ENCODE measurements at regions not wholly inside any gene's neighbourhood (a gene's known extent, or its start where the extent isn't known, plus 50 kb on each side); places are given as distances from the start of the nearest gene placed in this dataset.
"Not testable (repeated sequence)": the region's sequence is repeated elsewhere in the genome, so short reads cannot be mapped to it uniquely, and the experiment has no call there.

DNA sequence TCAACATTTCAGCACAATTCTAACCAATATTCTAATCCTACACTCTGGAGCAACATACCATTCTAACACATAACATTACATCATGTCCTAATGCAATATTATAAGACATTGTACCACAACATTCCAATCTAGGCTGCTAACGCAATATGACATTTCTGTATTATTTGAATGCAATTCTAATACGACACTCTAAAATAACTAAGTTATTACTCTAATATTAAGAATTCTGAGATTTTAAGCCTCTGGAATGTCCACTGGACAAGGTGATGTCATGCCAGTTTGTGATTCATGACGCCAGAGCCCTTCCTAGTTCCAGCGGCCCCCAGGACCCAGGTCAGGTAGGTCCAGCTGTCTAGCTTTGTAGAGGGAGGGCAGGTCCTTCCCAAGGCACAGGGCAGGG is 69.7 kb upstream of the SIRPA start:
- no peak for DNase-seq

DNA sequence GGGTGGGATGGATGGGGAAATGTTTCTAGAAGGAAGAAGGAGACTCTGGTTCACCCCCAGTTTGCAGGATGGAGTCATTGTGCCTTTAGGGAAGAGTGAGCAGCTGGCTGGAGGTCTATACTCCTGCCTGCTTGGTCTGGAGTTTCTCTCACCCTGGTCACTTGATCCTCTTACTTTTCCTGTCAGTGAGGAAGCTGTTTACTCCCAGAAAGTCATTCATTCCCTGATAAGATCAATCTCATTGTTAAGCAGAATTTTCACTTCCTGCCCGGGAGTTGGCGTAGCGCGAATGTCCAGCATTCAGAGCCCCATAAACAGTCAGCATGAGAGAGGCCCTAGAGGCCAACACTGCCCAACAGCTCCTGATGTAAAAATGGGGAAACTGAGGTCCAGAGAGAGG is 70.4 kb upstream of the SIRPA start:
- no peak for DNase-seq

GRCh38 chr20:1824181-1824580 is 71.0 kb upstream of the SIRPA start:
- no peak for DNase-seq

DNA sequence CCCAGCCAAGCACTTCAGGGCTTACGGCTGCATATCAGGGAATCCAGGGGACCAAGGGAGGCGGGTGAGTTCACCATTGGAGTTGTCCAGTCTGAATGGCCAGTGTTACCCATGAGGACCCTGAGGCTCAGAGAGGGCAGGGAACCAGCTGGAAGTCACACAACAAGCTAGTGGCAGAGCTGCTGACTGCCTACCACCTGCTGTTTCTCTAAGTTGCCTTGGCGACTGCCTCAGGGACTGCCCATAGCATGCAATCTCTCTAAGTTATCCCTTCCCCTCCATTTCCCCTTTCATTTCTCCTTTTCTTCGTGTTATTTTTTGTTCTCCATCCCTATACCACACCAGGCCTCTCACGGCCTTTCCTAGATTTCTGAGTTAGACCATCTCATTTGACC is 71.8 kb upstream of the SIRPA start:
- DNase-seq: no peak

GRCh38 chr20:1822564-1823449 is 72.4 kb upstream of the SIRPA start:
- no peak for DNase-seq

DNA sequence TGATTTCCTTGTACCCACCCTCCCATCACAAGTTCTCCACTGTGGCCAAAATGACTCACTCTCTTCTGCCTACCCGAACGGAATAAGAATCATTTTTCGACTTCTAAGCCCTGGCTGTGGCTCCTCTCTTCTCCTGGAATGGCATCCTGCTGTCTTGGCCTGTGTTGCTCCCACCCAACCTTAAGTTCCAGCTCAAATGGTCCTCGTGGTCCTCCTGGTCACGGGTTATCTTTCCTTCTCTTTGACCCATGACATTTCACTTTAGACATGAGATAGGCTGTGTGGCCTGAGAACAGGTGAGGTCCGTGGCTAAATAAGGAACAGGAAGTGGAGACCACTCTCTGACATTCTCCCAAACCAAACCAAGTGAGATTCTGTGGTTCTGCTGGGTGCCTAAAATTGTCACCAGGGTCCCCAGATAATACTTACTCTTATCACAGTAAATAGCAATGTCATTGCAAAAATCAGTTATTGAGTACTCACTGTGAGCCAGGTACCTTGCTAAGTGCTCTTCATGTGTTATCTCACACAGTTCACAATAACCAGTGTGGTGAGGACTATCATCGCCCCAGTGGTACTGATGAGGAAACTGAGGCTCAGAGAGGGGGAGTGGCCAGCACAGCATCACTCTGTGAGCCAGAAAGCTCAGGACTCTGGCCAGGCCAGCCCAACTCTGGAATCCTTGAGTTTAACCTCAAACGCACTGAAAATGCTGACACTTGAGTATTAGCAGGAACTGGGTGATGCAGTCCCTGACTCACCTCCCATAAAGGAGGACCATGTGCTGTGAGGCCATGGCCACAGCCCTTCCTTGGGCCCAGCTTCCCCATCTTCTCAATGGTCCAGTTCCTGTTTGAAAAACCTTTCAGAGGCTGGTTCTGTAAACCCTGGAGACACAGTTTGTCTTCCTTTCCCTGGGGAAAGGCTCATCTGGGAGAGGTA is 74.8 kb upstream of the SIRPA start:
- DNase-seq: no peak

- DNase-seq: no peak
Measured at GRCh38 chr20:1819311-1820137, 75.7 kb upstream of the SIRPA start.

DNA sequence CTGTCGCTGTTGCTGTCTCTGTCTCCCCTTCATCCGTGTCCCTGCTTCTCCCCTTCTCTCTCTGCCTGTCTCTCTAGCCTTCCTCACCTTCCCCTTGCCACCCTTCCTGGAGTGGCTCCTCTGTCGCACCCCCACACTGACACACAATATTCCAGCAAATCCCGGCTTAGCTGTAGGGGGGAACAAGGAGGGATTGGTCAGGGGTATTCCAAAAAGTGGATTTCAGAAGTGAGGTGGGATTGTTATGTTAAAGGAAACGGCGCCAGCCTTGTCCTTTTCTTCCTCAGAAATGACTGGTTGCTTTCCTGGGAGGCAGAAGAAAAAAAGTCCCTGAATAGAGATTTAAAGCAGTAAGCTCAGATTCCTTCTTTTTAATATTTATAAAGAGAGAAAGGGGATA is 76.3 kb upstream of the SIRPA start:
- DNase-seq: no peak

GRCh38 chr20:1818247-1818840 is 76.9 kb upstream of the SIRPA start:
- no peak for DNase-seq

- DNase-seq: no peak
Measured at GRCh38 chr20:1817577-1818211, 77.5 kb upstream of the SIRPA start.

GRCh38 chr20:1816384-1817381 is 78.5 kb upstream of the SIRPA start:
- peak; percentile 54 for DNase-seq

DNA sequence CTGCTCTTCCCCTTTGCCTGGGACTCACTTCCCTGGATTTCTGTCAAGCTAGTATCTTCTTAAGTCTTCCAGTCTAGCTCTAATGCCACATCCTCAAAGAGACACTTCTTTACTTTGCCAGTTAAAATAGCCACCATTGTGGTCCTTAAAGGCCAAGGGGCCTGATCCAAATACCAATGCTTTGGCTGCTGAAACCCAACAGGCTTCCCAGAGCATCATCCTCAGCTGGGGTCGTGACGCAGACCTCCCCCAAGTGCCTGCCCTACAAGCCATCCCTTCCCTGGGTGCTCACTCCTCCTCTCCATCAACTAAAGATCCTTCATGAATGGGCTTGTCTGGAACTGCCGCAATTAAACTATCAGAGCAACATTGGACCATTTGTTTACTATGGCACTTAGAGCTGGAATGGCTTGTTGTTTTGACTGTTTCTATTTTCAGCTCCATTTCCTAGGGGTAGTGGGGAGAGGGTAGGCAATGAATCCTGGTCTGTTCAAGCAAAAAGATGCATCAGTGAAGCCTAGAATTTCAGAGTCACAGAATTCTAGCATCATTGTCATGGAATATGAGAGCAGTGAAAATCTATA is 79.6 kb upstream of the SIRPA start:
- no peak for DNase-seq

DNA sequence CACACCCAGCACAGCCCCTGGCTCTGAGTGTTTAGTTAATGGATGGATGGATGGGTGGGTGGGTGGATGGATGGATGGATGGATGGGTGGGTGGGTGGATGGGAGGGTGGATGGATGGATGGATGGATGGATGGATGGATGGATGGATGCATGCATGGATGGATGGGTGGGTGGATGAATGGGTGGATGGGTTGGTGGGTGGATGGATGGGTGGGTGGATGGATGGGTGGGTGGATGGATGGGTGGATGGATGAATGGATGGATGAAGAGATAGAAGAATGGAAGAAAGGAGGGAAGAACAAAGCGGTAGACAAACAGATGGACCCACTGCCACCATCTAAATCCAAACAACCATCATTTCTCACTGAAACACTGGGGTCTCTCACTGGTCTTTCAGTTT is 80.3 kb upstream of the SIRPA start:
- DNase-seq: not testable (repeated sequence)

DNA sequence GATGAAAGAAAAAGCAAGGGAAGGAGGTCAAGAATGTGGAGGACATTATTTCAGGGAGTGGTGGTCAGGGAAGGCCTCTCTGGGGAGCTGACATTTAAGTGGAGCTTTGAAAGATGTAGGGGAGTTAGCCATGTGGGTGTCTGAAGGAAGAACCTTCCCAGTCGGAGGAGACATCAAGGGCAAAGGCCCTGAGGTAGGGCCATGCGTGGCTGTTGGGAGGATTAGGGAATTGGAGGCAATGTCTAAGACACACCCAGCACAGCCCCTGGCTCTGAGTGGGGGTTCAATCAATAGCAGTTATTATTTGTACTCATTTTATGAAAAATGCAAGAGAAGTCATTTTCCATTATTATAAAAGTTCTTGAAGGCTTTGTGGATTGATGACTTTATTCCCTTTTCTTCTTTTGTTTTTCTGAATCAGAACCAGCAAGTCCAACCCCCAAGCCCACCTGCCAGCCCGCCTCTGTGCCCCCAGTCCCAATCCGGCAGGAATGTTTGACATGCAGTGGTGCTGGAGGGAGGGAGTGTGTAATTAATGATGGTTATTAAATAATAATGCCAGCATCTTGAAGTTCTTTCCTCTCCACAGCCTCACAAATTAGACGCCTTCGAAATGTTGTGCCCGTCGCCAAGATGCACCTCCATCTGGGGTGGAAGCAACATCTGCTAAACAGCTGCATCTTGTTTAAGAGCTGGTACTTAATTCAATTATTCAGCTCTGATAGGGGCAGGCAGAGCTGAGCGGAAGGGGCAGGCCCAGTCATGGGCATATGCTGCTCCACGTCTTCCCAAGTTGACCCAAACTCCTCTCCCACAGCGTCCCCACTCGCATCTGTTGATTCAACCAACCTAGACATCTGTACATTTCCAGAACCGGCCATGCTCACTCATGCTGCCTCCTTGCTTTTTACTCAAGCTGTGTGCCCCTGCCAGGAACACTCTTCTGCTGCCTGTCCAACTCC is 81.3 kb upstream of the SIRPA start:
- DNase-seq: no peak

GRCh38 chr20:1813101-1813529 is 82.1 kb upstream of the SIRPA start:
- peak; percentile 34 for DNase-seq

GRCh38 chr20:1811621-1812498 is 83.3 kb upstream of the SIRPA start:
- no peak for DNase-seq

DNA sequence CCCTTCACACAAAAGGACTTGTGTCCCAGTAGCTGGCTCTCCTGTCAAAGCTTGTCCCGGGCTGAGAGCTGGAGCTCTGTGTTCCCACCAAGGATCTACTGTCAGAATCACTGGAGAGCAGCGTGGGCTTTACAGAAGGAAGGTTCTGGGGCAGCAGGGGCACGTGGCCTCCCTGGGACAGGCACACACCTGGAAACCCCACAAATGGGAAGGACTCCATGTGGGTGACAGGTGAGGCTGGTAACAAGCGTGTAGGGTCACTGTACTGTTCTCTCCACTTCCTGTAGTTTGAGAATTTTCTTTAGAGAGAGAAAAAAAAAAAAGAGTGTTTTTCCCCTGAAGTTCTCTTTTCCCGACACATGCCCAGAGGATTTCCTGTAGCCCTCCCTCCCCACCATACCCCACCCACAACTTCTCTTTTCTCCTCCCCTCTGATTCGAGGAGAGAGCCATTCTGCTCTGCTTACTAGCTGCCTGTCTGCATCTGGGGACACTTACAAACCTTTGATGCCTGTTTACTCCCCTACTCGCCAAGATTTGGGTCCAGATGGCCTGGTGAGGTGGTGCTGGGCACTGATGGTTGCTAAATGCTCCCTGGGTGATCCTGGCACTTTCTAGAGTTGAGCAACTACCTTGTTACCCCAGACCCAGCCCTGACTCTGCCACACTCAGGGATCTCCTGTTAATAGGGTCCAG is 84.1 kb upstream of the SIRPA start:
- DNase-seq: no peak

Measured in GOT3 (cell line).